ENCODE measurements at regions not wholly inside any gene's neighbourhood (a gene's known extent, or its start where the extent isn't known, plus 50 kb on each side); places are given as distances from the start of the nearest gene placed in this dataset.

DNA sequence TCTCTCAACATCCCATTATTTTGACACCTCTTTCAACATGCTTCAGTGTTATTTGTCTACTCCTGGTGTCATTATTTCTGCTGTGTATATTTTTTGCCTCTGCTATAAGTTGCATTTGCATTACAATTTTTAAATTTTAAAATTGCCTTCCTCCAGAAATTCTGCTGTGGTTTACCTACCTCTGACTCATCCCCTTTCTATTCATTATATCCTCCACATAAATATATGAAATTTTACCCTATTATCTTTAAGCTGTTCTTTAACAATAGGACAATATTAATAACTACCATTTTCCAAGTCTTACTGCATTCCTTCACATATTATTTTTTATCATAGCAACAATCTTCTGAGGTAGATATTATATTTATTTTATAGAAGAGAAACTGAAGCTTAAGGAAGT lies 178.1 kb upstream of the NRIP1 start:
- no peak for ATAC-seq

DNA sequence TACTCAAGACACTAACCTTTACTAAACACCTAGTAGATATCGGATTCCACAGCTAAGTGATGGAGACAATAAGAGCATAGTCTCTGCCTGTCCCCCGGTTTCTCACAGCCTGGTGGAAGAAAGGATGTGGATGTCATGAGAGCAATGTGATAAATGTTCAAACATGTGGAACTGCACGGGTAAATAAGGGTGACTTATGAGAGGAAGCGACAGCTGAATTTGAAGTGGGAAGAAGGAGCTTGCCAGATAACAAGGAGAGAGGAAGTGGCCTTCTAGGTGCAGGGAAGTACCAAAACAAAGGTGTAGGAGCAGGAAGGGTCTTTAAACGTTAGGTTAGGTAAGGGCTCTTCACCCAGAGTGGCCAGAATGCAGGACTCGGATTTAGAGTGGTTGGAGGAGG lies 178.6 kb upstream of the NRIP1 start:
- no peak for ATAC-seq

DNA sequence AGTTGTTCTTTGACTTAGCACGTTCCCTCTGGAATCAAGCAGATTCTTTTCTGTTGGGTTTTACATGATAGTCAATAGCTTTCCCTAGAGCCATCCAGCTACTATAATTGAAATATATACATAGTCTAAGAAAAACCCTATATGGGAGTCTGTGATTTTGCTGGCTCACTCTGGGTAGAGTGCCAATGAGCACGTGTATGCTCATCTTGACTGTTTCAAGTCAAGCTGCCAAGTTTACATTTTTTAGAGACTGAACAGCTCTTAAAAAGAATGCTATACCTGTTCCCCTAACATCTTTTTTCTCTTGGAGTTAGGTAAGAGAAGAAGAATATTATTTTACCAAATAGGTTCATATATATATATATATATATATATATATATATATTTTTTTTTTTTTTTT lies 182.8 kb upstream of the NRIP1 start:
- no peak for ATAC-seq

DNA sequence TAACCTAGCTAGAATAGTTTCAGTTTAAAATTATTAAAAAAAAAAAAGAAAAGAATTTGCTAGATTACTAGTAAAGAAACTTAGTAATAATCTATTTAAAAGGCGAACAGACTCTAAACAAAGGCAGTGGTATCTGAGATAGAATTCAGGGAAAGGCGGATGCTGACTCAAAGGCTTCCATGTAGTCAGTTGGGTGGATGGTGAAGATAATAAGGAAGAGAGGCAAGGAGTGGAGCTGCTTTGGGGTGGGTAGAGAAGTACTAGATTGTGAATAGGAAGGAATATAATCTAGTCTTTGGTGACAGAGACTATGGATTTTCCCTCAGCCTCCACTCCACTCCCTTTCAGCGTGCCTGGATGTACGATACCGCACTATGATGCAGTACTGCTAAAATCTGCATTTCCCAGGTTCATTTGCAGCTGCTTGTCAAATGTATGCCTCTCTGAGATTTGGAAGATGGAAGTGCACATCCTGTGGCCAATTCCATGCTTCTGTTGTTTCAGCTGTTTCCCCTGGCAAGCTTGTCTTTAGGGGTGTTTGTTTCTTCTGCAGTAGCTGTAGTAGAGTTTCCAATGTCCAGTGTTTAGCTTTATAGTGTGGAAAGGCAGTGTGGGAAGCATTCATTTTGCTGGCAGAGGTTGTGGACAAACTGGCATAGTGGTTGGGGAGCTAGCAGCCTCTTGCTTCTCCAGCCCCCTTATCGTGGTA lies 184.6 kb upstream of the NRIP1 start:
- ATAC-seq: no peak

DNA sequence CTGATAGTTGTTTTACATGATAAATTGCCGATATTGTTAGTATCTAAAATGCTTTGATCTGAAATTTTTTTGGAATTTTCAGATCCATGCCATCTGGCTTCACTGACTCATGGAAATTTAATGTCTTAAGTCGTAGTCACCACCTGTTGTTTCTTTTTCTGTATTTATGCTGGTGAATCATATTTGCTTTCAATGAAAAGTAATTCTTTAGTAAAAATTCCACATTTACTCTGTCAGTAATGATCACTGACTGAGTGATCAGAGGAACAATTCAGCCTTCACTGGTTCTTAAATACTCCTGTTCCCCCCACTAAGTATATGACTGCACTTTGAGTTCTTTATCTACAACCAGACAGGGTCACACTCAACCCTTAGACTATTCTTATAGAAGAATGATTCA lies 185.6 kb upstream of the NRIP1 start:
- ATAC-seq: no peak

DNA sequence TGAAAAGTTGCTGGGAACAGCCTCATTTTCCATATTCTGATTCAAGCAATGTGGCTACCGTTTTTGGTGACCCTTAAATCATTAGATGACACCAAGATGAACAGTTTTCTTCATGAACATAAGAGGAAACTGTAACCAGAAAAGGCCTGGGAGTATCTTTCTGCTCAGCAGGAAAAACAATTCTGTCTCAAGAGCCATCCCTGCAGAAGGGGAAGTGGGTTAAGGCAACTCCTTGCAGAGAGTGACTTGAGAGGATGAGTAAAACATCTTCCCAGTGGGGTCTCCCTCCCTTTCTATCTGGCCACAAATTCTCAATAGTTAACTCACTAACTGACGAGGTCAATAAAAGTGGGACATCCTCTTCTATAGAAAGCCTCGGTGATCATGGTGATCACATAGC lies 187.6 kb upstream of the NRIP1 start:
- ATAC-seq: no peak

DNA sequence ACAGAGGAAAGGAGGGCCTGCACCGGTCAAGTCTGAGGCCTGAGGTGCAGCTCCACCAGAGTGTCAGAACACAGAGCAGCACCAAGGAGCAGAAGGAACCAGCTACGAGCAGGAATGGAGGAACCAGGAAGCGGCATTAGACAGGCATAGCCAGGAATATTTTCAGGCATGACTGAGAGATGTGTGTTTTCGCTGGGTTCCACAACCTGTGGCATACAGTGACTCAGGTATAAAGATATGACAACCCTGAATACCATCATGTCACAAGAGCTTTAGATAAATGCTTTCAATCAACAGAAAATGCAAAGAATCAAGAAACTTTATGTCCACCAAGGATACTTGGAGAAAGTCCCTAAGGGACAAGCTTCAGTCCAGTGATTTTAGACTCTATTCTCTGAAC lies 189.3 kb upstream of the NRIP1 start:
- no peak for ATAC-seq

DNA sequence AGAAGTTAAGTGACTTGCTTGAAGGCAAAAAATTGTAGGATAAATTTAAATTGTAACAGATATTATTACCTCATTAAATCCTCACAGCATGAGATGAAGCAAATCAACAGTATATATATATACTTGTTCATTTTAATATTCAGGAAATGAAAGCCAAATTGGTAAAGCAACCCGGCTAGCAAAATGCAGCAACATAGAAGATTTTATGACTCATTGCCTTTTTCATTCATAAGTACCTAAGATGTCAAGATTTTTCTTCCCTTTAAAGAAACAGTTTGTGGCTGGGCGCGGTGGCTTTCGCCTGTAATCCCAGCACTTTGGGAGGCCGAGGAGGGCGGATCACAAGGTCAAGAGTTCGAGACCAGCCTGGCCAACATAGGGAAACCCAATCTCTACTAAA lies 190.5 kb upstream of the NRIP1 start:
- ATAC-seq: no peak

DNA sequence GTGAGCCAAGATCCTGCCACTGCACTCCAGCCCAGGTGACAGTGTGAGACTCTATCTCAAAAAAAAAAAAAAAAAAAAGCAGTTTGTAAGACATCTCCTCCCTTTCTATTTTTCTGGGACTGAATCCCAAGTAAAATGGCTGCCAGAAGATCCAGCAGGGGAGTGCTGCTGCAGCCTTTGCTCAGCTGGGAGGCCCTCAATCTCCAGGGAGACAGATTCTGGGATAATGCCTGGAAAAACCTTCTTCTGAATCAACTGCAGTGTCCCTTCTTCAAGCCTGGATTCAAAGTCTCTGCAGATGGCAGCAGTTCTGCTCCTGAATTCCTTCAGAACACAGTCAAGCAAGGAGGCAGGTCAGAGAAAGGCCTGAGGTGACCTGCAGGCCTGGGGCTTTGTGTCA lies 191.0 kb upstream of the NRIP1 start:
- no peak for ATAC-seq

DNA sequence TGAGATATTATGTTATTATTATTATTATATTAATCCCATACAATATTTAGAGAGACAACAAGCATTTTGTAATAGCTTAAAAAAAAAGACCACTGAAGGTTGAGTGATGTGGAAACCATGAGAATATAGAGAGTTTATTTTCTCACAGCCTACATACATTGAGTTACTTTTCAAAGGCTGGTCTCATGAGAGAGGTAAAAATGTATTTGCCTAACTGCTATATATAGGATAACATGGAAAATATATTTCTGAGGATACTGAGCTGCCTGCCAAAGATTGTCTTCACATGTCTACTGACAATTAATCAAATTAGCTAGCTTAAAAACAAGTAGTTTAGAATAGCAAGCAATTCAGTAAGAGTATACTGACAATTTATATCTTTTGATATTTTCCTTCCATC lies 192.2 kb upstream of the NRIP1 start:
- ATAC-seq: no peak

DNA sequence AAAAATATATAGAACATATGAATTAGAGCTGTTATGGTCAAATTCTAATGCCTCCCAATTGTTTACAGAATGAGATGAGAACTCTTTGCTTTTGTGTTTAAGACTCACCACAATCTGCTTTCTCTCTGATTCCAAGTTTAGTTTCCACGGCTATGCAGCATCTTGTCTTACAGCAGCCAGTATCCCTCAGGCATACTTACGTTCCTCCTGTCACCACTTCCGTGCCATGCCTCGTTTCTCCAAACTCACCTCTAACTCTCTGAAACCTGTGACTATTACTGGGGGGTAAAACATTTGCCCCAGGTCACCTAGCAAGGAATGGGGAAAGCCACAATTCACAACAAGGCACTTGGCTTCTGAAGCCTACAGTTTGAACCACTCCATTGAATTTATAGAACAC lies 192.8 kb upstream of the NRIP1 start:
- no peak for ATAC-seq

DNA sequence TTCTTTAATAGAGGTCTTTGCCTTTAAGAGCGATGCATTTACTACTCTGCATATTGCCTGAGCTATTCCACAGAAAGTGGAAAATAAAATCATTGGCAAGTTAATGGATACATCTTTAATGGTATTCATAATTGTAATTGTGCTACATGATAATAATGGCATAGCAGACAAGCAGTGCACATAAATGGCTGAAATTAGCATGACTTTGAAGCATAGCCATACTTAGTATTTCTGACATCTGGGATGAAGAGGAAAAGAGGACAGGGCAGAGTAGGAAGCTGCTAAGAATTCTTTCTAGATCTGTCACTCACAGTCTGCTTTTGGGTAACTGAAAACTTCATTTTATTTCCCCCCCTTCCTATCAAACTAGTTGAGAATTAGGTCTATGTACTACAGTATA lies 195.0 kb upstream of the NRIP1 start:
- no peak for ATAC-seq

DNA sequence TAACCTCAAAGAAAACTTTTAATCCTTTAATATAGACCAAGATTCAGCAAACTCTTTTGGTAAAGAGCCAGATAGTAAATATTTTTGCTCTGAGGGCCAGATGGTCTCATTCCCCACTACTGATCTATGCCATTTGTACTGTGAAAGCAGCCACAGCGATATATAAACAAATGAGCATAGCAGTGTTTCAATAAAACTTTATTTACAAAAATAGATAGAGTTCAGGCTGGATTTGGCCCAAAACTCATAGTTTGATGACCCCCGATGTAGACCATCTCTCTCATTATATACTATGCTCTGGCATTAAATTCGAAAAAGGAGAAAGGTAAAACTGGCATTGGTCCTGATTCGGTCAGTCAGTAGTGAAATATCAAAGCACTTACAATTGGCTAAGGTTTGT lies 195.8 kb upstream of the NRIP1 start:
- ATAC-seq: no peak

DNA sequence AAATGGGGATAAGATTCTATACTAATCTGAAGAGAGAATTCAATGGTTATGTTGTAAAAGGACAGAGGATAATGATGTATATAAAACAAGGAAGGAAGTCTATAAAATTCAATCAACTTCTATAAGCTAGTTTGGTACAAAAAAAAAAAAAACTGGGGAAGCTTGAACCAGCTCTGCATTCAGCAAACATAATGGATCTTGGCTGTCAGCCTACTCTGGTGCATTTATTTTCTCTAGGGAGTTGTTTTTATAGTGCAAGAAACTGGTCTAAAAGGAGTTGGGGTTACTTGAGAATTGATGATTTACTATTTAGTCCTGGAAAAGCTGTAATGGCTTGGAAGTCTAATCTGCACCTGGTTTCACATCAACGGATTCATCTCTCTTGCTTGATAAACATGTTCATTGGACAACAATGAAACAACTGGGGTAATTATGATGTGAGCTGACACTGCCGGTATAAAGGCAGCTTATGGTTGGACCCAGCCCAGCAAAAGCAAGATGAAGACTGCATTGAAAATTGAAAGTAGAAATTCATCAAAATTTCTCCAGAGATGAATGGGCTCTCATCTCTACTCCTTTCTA lies 199.4 kb upstream of the NRIP1 start:
- ATAC-seq: no peak

DNA sequence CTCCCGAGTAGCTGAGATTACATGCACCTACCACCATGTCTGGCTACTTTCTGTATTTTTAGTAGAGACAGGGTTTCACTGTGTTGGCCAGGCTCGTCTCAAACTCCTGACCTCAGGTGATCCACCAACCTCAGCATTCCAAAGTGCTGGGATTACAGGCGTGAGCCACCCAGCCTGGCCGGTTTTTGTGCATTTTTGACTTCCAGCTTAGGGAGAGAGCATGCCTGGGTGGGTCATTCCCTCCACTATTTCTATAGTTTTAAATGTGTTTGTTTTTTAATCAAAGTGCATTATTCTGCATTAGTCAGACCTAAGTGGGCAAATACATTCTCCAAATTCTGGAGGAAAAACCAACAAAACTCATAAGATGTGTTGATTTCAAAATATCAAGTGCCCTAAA lies 207.4 kb upstream of the NRIP1 start:
- no peak for ATAC-seq

DNA sequence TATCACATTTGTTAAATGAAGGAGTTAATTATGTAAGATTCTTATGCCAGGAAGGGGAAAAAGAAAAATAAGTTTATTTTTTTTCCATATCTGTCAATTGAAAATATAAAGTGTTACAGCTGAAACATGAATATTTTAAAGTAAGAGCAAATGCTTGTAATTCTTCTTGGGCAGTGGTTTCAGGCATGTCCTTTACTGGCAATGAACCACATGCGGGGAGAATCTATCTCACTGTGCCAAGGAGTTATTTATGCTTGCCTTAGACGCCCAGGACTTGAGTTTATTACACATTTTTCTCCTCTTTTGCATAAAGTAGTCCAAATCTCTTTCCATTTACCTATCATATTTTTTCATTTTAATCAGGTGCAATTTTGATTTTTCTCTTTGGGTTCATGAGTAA lies 207.8 kb upstream of the NRIP1 start:
- ATAC-seq: no peak

DNA sequence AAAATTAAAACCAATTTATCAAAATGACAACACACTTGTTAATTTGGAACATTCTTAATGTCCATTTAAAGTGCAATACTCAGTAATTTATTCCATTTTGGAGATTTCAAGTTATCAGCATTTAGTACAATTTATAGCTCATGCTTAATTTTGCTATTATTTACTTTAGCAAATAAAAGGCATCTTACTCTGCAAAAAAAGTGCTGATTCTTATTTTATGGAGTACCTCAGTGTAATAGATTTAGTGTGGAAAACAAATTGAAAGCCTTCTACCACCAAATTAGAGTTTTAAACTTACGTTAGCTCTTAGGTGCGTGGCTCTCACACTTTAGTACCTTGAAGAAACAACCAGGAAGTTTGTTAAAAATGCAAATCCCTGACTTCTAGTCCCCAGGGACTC lies 208.4 kb upstream of the NRIP1 start:
- ATAC-seq: no peak

DNA sequence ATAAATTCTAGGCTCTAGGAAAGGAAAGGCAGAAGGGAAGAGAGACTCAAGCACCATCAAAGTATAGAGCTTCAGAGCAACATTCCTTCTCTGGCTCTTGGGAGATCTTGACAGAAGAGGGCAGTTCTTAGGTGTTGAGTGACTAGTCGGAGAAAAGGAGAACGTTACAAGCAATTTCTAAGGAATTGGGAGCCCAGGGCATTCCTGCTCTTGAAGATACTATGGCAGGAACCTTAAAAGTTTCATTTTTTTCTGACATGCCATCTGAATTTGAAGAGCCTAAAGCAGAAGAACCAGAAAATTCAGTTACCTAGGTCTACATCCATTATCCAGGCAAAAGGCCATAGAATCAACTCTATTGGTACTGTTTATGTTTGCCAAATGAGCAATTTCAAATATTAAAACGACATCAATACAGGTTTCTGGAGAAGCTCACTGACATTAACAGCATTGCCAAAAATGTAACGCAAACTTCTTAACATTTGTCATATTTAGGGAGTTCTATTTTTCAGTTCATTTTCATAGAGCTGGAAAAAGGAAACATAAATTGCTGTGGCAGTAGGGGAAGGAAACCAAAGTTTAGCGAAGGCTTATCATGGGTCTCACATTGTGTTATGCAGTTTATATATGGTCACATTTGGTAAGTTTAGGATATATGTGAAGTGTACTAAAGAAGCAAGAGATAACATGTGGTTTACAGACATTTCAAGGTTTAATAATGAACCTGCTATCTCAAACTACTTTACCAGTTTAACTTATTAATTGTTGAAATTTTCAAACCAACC lies 210.1 kb upstream of the NRIP1 start:
- no peak for ATAC-seq

DNA sequence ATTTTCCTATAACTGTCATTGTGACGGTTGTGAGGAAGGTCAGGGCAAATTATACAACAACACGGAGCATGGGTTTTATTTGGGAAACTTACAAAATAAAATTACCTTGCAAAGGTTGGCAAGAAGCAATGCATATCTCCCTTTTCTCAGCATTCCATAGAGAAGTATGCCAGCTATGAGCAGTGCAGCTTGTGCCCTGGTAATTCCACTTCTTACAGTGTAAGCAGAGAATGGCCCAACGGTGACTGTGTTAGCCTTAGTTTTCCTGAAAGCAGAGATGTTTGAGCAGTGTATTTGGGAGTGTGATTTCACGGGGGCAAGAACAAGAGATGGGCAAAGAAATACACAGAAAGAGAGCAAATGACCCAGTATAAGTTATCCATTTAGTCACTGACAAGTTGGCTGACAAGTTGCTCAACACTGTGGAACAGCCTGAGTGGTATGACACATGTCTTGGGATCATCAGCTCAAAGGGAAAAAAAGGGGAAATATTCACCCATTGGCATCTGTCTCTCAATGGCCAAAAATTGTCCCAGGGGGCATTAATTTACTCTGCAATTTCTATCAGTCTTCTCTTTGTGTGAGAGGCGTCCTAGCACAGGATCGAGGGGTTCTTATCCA lies 210.9 kb upstream of the NRIP1 start:
- no peak for ATAC-seq

DNA sequence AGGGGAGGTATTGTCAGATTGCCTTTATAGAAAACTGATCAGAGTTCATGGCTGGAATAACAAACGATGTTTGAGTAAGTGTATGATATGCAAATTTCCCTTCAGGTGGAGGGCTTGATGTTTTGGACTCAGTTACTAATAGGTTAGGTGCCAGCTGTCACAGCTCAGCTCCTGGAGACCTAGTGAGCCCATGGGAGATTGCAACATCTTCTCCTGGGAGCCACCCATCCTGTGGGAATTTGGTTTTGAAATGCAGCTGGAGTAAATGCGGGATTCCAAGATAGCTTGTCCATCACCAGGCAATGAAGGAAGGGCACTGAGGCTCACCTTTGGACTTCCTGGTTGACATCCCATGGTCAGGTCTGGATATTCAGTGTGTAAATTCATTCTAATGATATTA lies 211.4 kb upstream of the NRIP1 start:
- ATAC-seq: no peak

DNA sequence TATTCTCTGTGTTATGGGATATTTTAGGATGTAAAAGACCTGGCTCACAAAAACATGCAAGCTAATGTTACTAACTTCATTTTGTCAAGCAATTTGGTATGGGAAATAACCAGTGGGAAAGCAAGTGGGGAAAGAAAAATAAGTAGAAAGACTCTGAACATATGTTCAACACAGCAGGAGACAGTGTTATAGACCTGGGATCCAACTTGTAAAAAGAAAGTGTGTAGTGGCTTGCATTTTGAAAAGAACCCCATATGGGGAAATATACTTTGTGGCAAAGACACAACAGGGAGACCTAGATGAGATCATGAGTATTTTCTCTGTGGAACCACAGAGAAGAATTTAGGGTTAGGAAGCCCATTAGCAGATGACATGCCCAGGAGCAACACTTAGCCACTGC lies 212.7 kb upstream of the NRIP1 start:
- no peak for ATAC-seq

DNA sequence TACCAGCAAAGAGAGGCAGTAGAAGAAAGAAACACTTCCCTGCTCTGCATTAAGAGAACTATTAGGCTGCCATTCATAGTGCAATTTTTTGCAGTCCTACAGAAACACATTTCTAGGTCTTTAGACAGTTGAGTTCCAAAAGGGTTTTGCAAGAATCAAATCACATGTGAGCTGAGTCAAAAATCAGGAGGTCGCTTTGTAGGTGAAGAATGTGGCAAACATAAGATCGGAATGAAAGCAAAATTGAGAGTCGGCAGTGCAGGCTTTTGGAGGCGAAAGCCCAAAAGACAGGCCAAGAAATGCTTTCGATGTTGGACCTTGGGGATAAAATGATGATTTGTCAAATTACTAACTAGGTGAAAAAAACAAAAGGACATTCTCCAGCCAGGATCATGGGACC lies 213.5 kb upstream of the NRIP1 start:
- no peak for ATAC-seq

DNA sequence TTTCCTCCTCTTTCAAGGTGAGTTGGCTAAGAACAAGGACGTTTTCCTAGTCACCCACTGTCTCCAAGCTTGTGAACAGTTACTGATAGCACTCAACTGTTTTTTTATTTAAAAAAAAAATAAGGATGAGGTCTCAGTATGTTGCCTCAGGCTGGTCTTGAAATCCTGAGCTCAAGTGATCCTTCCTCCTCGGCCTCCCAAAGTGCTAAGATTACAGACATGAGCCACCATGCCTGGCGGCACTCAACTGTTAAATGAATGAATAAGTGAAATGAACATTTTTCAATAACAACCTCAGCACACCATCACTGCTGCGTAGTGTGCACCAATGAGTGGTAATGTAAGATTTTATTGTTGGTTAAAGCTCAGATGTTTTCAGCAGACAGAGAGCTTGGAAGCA lies 214.1 kb upstream of the NRIP1 start:
- no peak for ATAC-seq

DNA sequence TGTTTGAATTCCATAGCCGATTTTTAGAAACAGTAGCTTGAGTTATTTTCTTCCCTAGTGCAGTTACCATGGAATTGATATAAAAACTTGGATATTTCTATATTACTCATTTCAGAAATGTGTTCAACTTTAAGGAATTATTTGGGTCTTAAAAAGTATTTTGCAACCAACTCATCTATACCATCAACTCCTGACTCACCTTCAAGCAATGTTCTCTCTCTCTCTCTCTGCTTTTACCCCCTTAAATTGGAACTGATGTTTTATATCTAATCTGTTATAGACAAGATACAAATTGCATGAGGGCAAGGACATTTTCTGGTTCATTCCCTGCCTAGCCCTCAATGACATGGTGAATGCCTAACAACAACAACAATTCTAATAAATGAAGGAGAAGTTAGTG lies 214.7 kb upstream of the NRIP1 start:
- ATAC-seq: no peak
